RWPE2 (cell line): ENCODE measurements at regions not wholly inside any gene's neighbourhood (a gene's known extent, or its start where the extent isn't known, plus 50 kb on each side); places are given as distances from the start of the nearest gene placed in this dataset.
"Not testable (repeated sequence)": the region's sequence is repeated elsewhere in the genome, so short reads cannot be mapped to it uniquely, and the experiment has no call there.

Experiments used
- ATAC-seq: fragments of 200-7000 bp; cut with Tn5 transposase; 3 replicates; pipeline ENCODE4 v1.9.1; 2021; ENCODE audit warnings: low read depth
- DNase-seq: peaks from one replicate; pipeline ENCODE4 v3.0.0-alpha.2; 2020; ENCODE audit warnings: low spot score
- H3K27ac ChIP-seq: fragments of 450-650 bp; 2 replicates; pipeline ENCODE4 v1.5.1; 2017; ENCODE audit warnings: mild to moderate bottlenecking; ENCODE audit not compliant: poor library complexity, severe bottlenecking
- H3K27me3 ChIP-seq: fragments of 250-450 bp; sonication (Bioruptor Pico); 2 replicates; pipeline ENCODE4 v1.5.1; 2021; ENCODE audit warnings: mild to moderate bottlenecking, moderate library complexity; ENCODE audit not compliant: insufficient read depth, poor library complexity, severe bottlenecking
- H3K36me3 ChIP-seq: fragments of 250-450 bp; sonication (Bioruptor Pico); 2 replicates; pipeline ENCODE4 v1.5.1; 2020; ENCODE audit warnings: low read depth, mild to moderate bottlenecking, moderate library complexity
- H3K4me1 ChIP-seq: fragments of 250-450 bp; sonication (Bioruptor Pico); 2 replicates; pipeline ENCODE4 v1.5.1; 2021; ENCODE audit warnings: mild to moderate bottlenecking, moderate library complexity; ENCODE audit not compliant: insufficient read depth, poor library complexity, severe bottlenecking
- H3K4me3 ChIP-seq: fragments of 250-450 bp; sonication (Bioruptor Pico); 2 replicates; pipeline ENCODE4 v1.5.1; 2021; ENCODE audit warnings: mild to moderate bottlenecking, moderate library complexity; ENCODE audit not compliant: severe bottlenecking
- H3K9me3 ChIP-seq: fragments of 250-450 bp; sonication (Bioruptor Pico); 2 replicates; pipeline ENCODE4 v1.5.1; 2021; ENCODE audit warnings: mild to moderate bottlenecking, moderate library complexity; ENCODE audit not compliant: severe bottlenecking

DNA sequence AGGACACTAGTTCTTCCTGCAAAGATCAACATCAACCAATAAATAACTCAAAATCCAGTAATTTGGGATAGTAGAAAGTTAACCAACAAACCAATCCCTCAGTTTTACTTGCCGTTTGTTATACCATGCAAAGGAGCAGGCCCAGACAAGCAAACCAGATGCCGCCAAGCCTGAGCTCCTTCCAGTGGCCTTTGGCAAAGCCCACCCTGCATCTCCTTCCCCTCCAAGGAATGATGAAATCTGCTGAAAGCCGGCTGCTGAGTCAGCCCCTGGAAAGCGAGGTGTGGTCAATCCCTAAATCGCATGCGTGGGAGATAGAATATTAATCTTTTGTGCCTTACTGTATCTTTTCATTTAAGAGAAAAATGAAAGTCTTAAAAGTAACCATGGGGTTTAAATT is 135.7 kb upstream of the VOPP1 start:
- not testable (repeated sequence) for H3K4me3 ChIP-seq, H3K27me3 ChIP-seq, H3K9me3 ChIP-seq, H3K36me3 ChIP-seq
- Histone ChIP-seq H3K27ac (peak overlapping the region; percentile 59), H3K4me1 (peaks cover 18% of the 10 kb centered on the region)
- peak; percentile 79 for ATAC-seq
- DNase-seq = peak; percentile 78

GRCh38 chr7:55707410-55707809 is 135.1 kb upstream of the VOPP1 start:
- H3K9me3 ChIP-seq, H3K27me3 ChIP-seq, ATAC-seq, H3K36me3 ChIP-seq, H3K4me3 ChIP-seq, DNase-seq: not testable (repeated sequence)
- peak overlapping the region; percentile 59 for H3K27ac ChIP-seq
- H3K4me1 ChIP-seq = peaks cover 22% of the 10 kb centered on the region

GRCh38 chr7:55706451-55707195 is 134.3 kb upstream of the VOPP1 start:
- H3K9me3 ChIP-seq, H3K27me3 ChIP-seq, ATAC-seq, DNase-seq, H3K36me3 ChIP-seq, H3K4me3 ChIP-seq: not testable (repeated sequence)
- Histone ChIP-seq H3K27ac (peak overlapping the region; percentile 59), H3K4me1 (peaks cover 22% of the 10 kb centered on the region)

- not testable (repeated sequence) for H3K27me3 ChIP-seq, H3K9me3 ChIP-seq, ATAC-seq, H3K36me3 ChIP-seq, H3K4me3 ChIP-seq, DNase-seq
- Histone ChIP-seq H3K4me1 (peaks cover 20% of the 10 kb centered on the region), H3K27ac (peak overlapping the region; percentile 59)
These were observed 133.6 kb upstream of the VOPP1 start for GRCh38 chr7:55705728-55706450.

DNA sequence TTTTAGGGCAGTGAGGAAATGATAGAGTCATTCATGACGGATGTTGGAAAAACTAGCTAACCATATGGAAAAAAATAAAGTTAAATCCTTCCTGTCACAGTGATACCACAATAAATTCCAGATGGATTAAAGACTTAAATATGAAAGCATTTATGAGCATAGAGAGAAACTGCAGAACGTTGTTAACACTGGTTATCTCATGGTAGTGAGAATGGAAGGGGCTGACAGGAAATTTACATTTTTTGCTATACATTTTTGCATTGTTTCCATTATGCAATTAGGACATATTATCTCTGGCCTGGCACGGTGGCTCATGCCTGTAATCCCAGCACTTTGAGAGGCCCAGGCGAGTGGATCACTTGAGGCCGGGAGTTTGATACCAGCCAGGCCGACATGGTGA is 130.5 kb upstream of the VOPP1 start:
- peaks cover 19% of the 10 kb centered on the region for H3K4me1 ChIP-seq
- not testable (repeated sequence) for DNase-seq, H3K4me3 ChIP-seq, H3K27me3 ChIP-seq, ATAC-seq, H3K9me3 ChIP-seq
- peak overlapping the region; percentile 57 for H3K27ac ChIP-seq
- peaks cover 15% of the 10 kb centered on the region for H3K36me3 ChIP-seq

DNA sequence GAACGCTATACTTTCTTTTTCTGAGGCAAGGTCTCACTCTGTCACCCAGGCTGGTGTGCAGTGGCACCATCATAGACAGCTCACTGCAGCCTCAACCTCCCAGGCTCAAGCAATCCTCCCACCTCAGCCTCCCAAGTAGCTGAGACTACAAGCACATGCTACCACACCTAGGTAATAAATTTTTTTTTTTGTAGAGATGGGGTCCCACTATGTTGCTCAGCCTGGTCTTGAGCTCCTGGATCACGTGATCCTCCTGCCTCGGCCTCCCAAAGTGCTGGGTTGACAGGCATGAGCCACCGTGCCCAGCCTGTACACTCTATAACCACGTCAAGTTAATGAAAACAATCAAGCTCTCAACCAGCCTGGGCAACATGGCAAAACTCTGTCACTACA is 127.1 kb upstream of the VOPP1 start:
- ATAC-seq, DNase-seq, H3K27me3 ChIP-seq, H3K9me3 ChIP-seq, H3K4me3 ChIP-seq: not testable (repeated sequence)
- peak overlapping the region; percentile 96 for H3K27ac ChIP-seq
- peaks cover 12% of the 10 kb centered on the region for H3K36me3 ChIP-seq
- peaks cover 28% of the 10 kb centered on the region for H3K4me1 ChIP-seq

DNA sequence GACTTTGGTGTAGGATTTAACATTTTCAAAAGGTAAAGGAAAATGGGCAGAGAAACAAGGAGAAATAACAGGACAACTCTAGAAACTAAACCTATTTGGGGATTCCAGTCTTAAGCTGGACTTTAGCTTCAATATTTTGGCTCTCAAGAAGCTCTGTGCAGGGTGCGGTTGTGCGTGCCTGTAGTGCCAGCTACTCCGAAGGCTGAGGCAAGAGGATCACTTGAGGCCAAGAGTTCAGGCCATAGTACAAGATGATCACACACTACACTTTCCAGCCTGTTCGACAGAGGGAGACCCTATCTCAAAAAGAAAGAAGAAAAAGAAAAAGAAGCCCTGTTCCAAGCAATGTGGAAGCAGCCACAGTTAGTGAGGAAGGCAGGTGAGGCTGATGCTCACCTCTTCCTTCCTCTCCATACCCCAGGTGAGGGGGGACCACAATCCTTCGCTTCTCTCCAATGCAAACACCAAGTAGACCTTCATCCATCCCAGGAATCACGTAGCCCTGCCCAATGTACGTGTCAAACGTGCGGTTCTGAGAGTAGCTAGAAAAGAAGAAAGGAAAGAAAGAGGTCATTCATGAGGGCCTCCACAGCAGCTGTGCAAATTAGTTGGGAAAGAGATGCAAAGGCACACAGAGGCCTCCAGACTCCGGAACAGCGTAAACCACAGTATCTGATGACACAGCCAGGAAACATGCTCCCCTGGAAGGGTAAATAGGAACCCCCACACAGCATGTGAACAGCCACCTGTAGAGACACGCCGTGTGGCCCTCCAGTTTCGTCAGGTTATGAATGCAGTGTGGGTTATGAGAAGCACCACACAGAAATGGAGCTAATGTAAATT is 126.5 kb upstream of the VOPP1 start:
- Histone ChIP-seq H3K36me3 (peaks cover 12% of the 10 kb centered on the region), H3K27ac (peak overlapping the region; percentile 96), H3K4me1 (peaks cover 33% of the 10 kb centered on the region)
- H3K4me3 ChIP-seq, H3K9me3 ChIP-seq, H3K27me3 ChIP-seq: not testable (repeated sequence)
- DNase-seq (peak; percentile 93), ATAC-seq (peak; percentile 86)

DNA sequence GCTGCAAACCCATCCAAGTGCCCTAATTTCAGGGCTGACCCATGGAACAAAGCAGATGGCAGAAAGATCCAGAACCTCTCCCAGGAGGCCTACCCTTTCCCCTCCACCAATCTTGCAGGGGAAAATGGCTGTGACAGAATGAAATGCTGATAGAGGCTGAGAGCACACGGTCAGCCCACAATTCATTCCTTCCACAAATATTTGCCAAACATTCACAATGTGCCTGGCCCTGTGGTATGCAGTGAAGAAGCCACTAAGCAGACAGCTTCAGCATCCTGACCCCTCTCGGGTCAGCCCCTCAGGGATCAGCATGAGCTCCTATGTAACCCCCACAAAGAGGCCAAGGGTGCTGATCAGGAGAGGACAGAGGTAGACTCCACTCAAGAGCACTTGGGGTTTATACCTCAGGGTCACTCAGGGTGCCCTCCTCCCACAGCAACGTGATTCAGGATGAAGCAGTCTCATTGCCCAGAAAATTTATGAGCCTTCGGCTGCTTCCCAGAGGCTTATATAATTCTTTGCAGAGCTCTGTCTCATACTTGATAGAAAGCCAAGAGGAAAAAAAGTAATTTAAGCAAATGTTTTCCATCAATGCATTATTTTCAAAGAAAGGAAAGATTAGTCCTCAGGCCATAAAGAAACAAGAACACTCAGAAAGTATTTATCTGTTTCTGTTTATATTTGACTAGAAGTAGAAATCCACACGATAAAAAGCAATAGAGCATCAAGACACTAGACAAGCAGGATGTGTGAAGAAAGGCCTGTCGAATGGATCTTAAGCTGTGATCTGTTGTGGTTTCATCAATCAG is 123.8 kb upstream of the VOPP1 start:
- H3K4me3 ChIP-seq, H3K9me3 ChIP-seq, ATAC-seq, H3K27me3 ChIP-seq, DNase-seq: not testable (repeated sequence)
- Histone ChIP-seq H3K27ac (peak overlapping the region; percentile 96), H3K4me1 (peaks cover 36% of the 10 kb centered on the region), H3K36me3 (peaks cover 12% of the 10 kb centered on the region)

- peaks cover 32% of the 10 kb centered on the region for H3K4me1 ChIP-seq
- H3K9me3 ChIP-seq, H3K4me3 ChIP-seq, H3K27me3 ChIP-seq, H3K36me3 ChIP-seq: not testable (repeated sequence)
- DNase-seq (peak; percentile 76), ATAC-seq (peak; percentile 86)
- H3K27ac ChIP-seq = peak overlapping the region; percentile 96
These were observed 122.2 kb upstream of the VOPP1 start for GRCh38 chr7:55694484-55694883.

DNA sequence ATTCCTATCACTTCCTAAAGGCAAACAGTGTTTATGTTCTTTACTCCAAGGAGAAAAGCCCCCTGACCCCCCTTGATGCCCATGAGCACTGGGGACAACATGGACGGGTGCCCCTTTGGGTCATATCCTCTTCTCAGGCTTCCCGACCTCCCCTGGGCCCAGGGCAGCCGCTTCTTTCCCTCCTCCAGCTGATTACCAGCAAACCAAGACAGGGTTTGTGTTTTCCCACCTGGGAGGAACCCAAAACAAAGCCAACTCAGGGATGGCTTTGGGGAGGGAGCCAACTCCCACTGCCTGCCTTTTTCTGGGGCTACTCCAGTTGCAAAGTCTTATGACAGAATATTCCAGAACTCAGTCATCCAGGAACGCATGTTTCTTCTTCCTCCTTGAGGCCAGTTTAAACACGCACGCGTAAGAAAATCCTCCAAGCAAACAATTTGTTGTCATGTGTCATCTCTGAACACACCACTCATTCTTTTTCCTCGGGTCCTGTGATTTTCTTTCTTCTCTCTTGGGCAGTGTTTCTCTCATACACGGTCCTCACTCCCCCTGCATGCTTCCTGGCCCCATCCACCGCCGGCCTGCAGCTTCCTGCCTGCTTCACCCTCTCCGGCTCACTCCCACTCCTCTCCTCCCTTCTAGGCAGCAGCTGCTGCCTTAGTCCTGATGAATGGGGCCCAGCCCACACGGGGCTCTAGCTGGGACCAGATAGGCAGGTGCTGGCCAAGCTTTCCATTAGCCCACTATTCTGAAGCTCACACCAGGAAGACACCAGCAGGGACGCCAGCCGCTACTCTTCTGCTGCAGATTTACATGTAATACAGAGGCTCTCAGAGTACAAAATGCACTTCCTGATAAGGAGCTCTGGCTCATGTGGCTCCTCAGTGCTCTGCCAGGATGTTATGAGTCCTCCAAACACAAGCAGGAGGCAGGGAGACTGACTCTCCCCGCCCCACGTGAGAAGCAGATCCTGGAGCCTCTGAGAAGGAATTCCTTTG is 116.7 kb upstream of the VOPP1 start:
- not testable (repeated sequence) for H3K4me3 ChIP-seq, H3K9me3 ChIP-seq, DNase-seq, H3K27me3 ChIP-seq, H3K36me3 ChIP-seq
- H3K4me1 ChIP-seq = peaks cover 12% of the 10 kb centered on the region
- H3K27ac ChIP-seq = peak overlapping the region; percentile 26
- peak; percentile 54 for ATAC-seq
